Caco-2 (cell line): ENCODE measurements at regions not wholly inside any gene's neighbourhood (a gene's known extent, or its start where the extent isn't known, plus 50 kb on each side); places are given as distances from the start of the nearest gene placed in this dataset.

Experiments used
- BruUV-seq: library from RNA; stranded (reverse); fragments of 400-500 nt; replicated peaks from 2 replicates; lab custom pipeline; 2021; lab: Mats Ljungman, UMichigan
- CTCF ChIA-PET: fragments of 300-600 bp; sonication (Branson Sonifier 250); formaldehyde crosslinking; loops from one replicate; lab custom pipeline; 2022; ENCODE audit warnings: antibody characterized with exemption; lab: Charles Lee
- POLR2A ChIA-PET: fragments of 300-600 bp; sonication (Branson Sonifier 250); formaldehyde crosslinking; loops from one replicate; lab custom pipeline; 2022; ENCODE audit warnings: antibody characterized with exemption; lab: Charles Lee
- DNase-seq, 2 experiments: peaks; one replicate each; pipeline versions ENCODE4 v3.0.0 to v3.0.0-alpha.2; 2020 to 2022
- H3K27me3 ChIP-seq: replicated peaks from 2 replicates; pipeline ENCODE4 v1.6.0; 2011; ENCODE audit warnings: low read length; ENCODE audit not compliant: control insufficient read depth, insufficient read depth
- H3K36me3 ChIP-seq: 2 replicates; pipeline ENCODE4 v1.5.1; 2011; ENCODE audit warnings: low read length; ENCODE audit not compliant: control insufficient read depth, insufficient read depth
- H3K4me1 ChIP-seq: fragments of 250-450 bp; sonication (Bioruptor Pico); 2 replicates; pipeline ENCODE4 v1.5.1; 2020; ENCODE audit warnings: mild to moderate bottlenecking
- H3K4me3 ChIP-seq: 2 replicates; pipeline ENCODE4 v1.5.1; 2011; ENCODE audit warnings: low read depth, mild to moderate bottlenecking, control low read depth, low read length
- H3K9me3 ChIP-seq: fragments of 250-450 bp; sonication (Bioruptor Pico); 2 replicates; pipeline ENCODE4 v1.5.1; 2020; ENCODE audit warnings: mild to moderate bottlenecking, moderate library complexity
- H3K27ac Mint-ChIP-seq: one replicate; pipeline ENCODE4 v1.8.0; 2022; ENCODE audit warnings: mixed read lengths; ENCODE audit not compliant: unreplicated experiment
- H3K27me3 Mint-ChIP-seq: one replicate; pipeline ENCODE4 v1.8.0; 2022; ENCODE audit warnings: mixed read lengths; ENCODE audit not compliant: insufficient read depth, unreplicated experiment
- H3K36me3 Mint-ChIP-seq: one replicate; pipeline ENCODE4 v1.8.0; 2022; ENCODE audit warnings: mild to moderate bottlenecking, mixed read lengths; ENCODE audit not compliant: insufficient read depth, unreplicated experiment
- H3K4me1 Mint-ChIP-seq: one replicate; pipeline ENCODE4 v1.8.0; 2022; ENCODE audit warnings: low read depth, mixed read lengths; ENCODE audit not compliant: unreplicated experiment
- H3K4me3 Mint-ChIP-seq: one replicate; pipeline ENCODE4 v1.8.0; 2022; ENCODE audit warnings: mild to moderate bottlenecking, moderate library complexity, mixed read lengths; ENCODE audit not compliant: unreplicated experiment
- H3K9me3 Mint-ChIP-seq: one replicate; pipeline ENCODE4 v1.8.0; 2022; ENCODE audit warnings: mixed read lengths; ENCODE audit not compliant: unreplicated experiment
- CTCF ChIP-seq, 2 experiments: fragments of 200-600 bp in 1 of 2; IDR thresholded peaks; 1 replicate in 1 of 2; 2 replicates in 1 of 2; pipeline versions ENCODE4 v1.5.1 to v1.8.0; 2011 to 2022; ENCODE audit warnings: antibody characterized with exemption in 1 of 2, control low read depth in 1 of 2, inconsistent platforms in 1 of 2, low read depth in 1 of 2, low read length in 1 of 2, mild to moderate bottlenecking in 1 of 2, moderate library complexity in 1 of 2; ENCODE audit not compliant: insufficient read depth in 1 of 2, severe bottlenecking in 1 of 2, unreplicated experiment in 1 of 2
- intact Hi-C: fragments of 100-400 bp; cut with micrococcal nuclease; formaldehyde crosslinking; loops from one replicate; pipeline ENCODE4 v1.10.0; 2022; ENCODE audit not compliant: unreplicated experiment

GRCh38 chr16:73874324-73874723 is 422.3 kb upstream of the PSMD7 start:
- peaks cover 7% of the 10 kb centered on the region for H3K27me3 Mint-ChIP-seq
- intact Hi-C loops: no loop called here

GRCh38 chr16:73873643-73874042 is 423.0 kb upstream of the PSMD7 start:
- Mint-ChIP-seq H3K36me3 (no peaks in the 10 kb centered on the region), H3K9me3 (no peaks in the 10 kb centered on the region), H3K4me3 (no peak overlapping the region), H3K27ac (no peak overlapping the region), H3K4me1 (no peaks in the 10 kb centered on the region), H3K27me3 (peaks cover 14% of the 10 kb centered on the region)
- Histone ChIP-seq H3K4me1 (no peaks in the 10 kb centered on the region), H3K36me3 (no peaks in the 10 kb centered on the region), H3K4me3 (no peak overlapping the region), H3K27me3 (no peaks in the 10 kb centered on the region), H3K9me3 (no peaks in the 10 kb centered on the region)
- POLR2A ChIA-PET: no interaction called here
- DNase-seq: no peak
- no peak for TF ChIP-seq CTCF (IDR thresholded peaks at IDR 0.05; ENCODE audit: insufficient read depth in 1 of 2, low read depth in 1 of 2, low read length in 1 of 2, severe bottlenecking in 1 of 2, unreplicated experiment in 1 of 2)
- no TSS peak for BruUV-seq
- intact Hi-C loops: no loop called here
- CTCF ChIA-PET: no interaction called here

More at GRCh38 chr16:73874324-73874723, 422.3 kb upstream of the PSMD7 start:
- H3K36me3 ChIP-seq: no peaks in the 10 kb centered on the region
- Mint-ChIP-seq H3K4me3 (no peak overlapping the region), H3K9me3 (no peaks in the 10 kb centered on the region), H3K4me1 (no peaks in the 10 kb centered on the region), H3K36me3 (no peaks in the 10 kb centered on the region), H3K27ac (no peak overlapping the region)
- no peak for TF ChIP-seq CTCF (IDR thresholded peaks at IDR 0.05; ENCODE audit: insufficient read depth in 1 of 2, low read depth in 1 of 2, low read length in 1 of 2, severe bottlenecking in 1 of 2, unreplicated experiment in 1 of 2)
- DNase-seq: no peak
- no peaks in the 10 kb centered on the region for H3K27me3 ChIP-seq
- POLR2A ChIA-PET: no interaction called here
- no peaks in the 10 kb centered on the region for H3K9me3 ChIP-seq
- H3K4me3 ChIP-seq: no peak overlapping the region
- H3K4me1 ChIP-seq: no peaks in the 10 kb centered on the region
- CTCF ChIA-PET: no interaction called here
- BruUV-seq: no TSS peak

- H3K9me3 ChIP-seq: no peaks in the 10 kb centered on the region
- H3K9me3 Mint-ChIP-seq: no peaks in the 10 kb centered on the region
- no peaks in the 10 kb centered on the region for H3K36me3 Mint-ChIP-seq
- BruUV-seq: no TSS peak
- H3K27me3 Mint-ChIP-seq: peaks cover 16% of the 10 kb centered on the region
- no peaks in the 10 kb centered on the region for H3K36me3 ChIP-seq
- POLR2A ChIA-PET: no interaction called here
- no peak overlapping the region for H3K4me3 ChIP-seq
- CTCF ChIA-PET: no interaction called here
- no peak overlapping the region for H3K4me3 Mint-ChIP-seq
- H3K4me1 ChIP-seq: no peaks in the 10 kb centered on the region
- no peaks in the 10 kb centered on the region for H3K27me3 ChIP-seq
- H3K27ac Mint-ChIP-seq: no peak overlapping the region
- no peaks in the 10 kb centered on the region for H3K4me1 Mint-ChIP-seq
- DNase-seq: no peak
- intact Hi-C loops: no loop called here
- no peak for TF ChIP-seq CTCF (IDR thresholded peaks at IDR 0.05; ENCODE audit: insufficient read depth in 1 of 2, low read depth in 1 of 2, low read length in 1 of 2, severe bottlenecking in 1 of 2, unreplicated experiment in 1 of 2)
These were observed 423.8 kb upstream of the PSMD7 start for GRCh38 chr16:73872856-73873255.
